DMS 273 (cell line): ENCODE measurements at regions not wholly inside any gene's neighbourhood (a gene's known extent, or its start where the extent isn't known, plus 50 kb on each side); places are given as distances from the start of the nearest gene placed in this dataset.
"Not testable (repeated sequence)": the region's sequence is repeated elsewhere in the genome, so short reads cannot be mapped to it uniquely, and the experiment has no call there.

Experiments
- DNase-seq: peaks from one replicate; lab custom pipeline; 2025; ENCODE audit not compliant: unreplicated experiment; lab: John Stamatoyannopoulos, UW

GRCh38 chr9:100639854-100640253, 62.0 kb downstream of the CAVIN4 start:
- peak; percentile 60 for DNase-seq

- DNase-seq = no peak
Measured at GRCh38 chr9:100640447-100641050, 62.7 kb downstream of the CAVIN4 start.

DNA sequence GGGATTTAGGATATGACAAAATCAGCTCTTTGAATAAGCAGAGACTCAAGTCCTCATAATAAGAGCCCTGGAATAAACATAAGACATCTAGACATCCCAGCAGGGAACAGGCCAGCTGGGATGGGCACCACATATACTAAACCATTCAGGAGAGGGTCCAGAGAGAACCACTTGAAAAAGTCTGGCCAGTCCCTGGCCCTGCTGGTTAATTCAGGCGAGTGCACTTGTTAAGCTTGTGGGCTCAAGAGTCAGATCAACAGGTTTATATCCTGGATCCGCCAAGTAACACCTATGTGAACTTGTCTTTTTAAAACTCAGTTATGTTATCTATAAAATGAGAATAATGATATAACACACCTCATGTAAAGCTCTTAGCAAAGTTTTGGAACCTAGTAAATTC, 63.3 kb downstream of the CAVIN4 start:
- peak; percentile 3 for DNase-seq

GRCh38 chr9:100652850-100653249, 75.0 kb downstream of the CAVIN4 start:
- DNase-seq = peak; percentile 38

DNA sequence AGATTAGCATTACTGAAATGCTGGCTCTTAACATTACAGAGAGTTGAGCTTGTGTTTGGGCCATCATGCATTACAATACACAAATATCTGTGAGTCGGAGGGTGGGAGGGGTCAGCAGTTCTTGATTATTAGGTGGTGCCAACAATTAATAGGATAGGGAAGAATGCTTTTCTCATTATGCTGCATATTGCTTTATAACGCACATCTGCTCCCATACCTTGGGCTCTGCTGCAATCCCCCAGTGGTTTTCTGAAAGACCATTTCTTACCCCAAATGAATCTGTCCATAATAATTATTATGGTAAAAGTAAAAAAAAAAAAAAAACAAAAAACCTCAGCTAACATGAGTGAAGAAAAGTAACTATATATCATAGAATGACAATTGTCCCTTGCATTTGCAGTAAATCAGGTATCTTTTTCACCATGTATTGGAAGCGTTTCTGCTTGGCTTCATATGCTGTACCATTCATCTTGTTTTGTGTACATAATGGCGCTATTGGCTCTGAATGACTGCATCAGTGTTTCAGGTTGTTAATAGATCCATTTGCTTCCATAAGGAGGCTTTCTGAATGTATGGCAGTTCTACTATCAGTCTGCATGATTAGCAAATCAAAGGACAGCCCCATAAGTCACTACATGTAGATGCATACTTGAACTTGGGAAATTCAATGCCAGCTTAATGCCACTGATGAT, 75.9 kb downstream of the CAVIN4 start:
- no peak for DNase-seq

DNA sequence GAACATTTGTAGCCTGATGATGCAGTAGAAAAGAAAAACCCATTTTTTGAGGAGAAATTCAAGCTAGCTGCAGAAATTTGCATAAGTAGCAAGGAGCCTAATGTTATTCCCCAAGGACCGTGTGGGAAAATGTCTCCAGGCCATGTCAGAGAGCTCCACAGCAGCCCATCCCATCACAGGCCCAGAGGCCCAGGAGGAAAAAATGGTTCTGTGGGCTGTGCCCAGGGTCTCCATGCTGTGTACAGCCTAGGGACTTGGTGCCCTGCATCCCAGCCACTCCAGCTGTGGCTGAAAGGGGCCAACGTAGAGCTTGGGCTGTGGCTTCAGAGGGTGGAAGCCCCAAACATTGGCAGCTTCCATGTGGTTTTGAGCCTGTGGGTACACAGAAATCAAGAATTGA, 79.0 kb downstream of the CAVIN4 start:
- not testable (repeated sequence) for DNase-seq

GRCh38 chr9:100661668-100662067, 83.8 kb downstream of the CAVIN4 start:
- no peak for DNase-seq

DNA sequence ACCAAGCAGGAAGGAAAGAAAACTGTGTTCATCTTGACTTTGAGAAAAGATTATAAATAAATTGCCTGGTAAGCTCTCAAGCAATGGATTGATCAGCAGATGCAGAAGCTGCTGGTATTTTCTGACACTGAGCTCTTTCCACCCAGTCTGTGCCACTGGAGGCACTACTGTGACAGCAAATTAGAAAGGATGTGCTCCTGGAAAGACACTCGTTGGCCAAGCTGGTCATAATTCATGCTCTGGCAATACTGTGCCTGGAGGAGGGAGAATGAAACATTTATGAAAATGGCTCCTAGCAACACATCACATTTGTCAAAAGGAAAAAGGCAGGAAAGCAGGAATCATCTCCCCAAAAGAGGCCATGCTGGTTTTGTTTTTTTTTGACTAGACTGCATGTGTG, 84.2 kb downstream of the CAVIN4 start:
- no peak for DNase-seq

DNA sequence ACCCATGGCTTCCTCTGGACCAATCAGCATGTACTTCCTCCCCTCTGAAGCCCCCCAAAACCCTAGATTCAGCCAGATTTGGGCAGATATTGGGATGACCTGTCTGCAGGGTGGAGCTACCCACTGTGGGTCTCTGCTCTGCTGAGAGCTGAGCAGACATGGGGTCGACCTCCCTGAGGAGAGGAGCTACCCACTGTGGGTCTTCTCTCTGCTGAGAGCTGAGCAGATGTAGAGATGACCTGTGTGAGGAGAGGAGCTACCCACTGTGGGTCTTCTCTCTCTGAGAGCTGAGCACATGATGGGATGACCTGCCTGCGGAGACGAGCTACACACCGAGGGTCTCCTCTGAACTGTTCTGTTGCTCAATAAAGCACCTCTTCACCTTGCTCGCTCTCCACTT, 89.6 kb downstream of the CAVIN4 start:
- no peak for DNase-seq

GRCh38 chr9:100668024-100668423, 90.1 kb downstream of the CAVIN4 start:
- DNase-seq = no peak

GRCh38 chr9:100669968-100670367, 92.1 kb downstream of the CAVIN4 start:
- DNase-seq = no peak

DNA sequence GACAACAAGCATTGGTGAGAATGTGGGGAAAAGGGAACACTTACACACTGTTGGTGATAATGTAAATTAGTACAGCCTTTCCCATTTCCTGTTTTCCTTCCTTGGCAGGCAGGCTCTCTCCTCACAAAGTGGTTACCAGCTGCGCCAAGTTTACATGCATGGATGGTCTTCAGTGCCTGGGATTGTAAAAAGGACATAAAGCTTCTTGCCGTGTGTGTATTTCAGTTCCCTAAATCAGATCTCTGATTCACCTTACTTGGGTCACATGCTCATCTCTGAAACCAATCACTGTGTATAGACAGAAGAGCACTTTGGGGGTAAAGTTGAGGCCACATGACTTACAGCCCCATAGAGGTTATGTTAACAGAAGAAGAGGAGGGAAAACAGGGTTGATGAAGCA, 92.8 kb downstream of the CAVIN4 start:
- peak; percentile 72 for DNase-seq

- no peak for DNase-seq
Measured at GRCh38 chr9:100671898-100672297, 94.0 kb downstream of the CAVIN4 start.

- peak; percentile 41 for DNase-seq
Measured at GRCh38 chr9:100673249-100673648, 95.4 kb downstream of the CAVIN4 start.

DNA sequence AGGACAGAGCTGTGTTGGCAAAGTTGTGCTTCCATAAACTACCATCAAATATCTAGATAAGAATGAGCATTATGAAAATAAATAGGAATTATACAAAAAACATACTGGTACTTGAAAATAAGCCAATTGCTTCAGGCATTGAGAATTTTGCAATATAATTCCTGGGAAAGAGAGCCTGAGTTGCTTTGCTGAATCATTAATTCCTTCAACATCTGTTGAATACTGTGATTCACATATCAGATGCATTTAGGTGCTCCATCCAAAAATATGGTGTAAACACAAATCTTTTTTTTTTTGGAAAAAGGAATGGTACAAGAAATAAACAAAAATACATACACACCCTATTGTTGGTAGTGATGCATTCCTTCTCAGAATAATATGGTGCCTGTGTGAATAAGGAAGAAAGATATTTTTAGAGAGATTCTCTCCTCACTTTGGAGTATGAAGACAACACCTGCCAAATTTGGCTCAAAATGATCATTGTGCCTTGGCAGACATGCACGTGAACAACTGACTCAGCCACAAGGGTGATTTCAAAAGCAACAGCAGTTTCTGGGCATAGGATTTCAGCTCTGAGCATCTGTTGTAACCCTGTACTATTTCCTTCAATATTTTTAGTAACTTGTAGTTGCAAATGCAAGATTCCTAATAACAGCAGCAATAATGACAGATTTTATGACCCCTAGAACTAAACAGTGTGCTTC, 96.7 kb downstream of the CAVIN4 start:
- peak; percentile 88 for DNase-seq

- DNase-seq = no peak
Measured at GRCh38 chr9:100679834-100680233, 102.0 kb downstream of the CAVIN4 start.

DNA sequence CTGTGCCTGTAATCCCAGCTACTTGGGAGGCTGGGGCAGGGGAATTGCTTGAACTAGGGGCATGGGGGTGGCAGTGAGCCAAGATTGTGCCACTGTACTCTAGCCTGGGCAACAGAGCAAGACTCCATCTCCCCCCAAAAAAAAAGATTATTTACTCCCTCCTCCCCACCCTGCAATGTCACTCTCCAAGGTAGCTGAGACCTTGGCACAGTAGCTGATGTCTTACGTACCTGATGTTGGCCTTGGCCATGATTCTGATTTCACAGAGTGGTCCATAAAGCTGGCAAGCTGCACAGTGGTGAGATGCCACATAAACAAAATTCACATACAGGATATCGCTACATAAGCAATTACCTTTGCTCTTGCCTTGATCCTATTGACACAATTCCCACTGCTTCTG, 108.5 kb downstream of the CAVIN4 start:
- DNase-seq = no peak

- no peak for DNase-seq
Measured at GRCh38 chr9:100689635-100690034, 111.8 kb downstream of the CAVIN4 start.

- DNase-seq = no peak
Measured at GRCh38 chr9:100690438-100690837, 112.6 kb downstream of the CAVIN4 start.

DNA sequence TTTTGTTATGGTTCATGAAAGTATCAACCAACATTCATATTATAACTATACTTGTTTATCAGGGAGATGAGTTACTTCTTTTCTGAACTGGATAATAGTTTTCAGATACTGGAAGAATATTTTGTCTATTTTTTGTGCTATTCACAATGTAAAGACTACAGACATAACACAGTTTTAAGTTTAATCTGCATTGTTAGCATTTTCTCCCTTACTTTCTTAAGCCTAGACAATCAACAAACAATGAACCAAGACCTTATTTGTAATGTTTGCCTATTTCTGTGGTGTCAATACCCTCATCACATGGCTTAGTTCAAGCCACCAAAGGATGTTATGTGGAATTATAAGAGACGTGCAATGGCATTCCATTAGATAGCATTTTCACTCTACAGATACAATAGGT, 119.5 kb downstream of the CAVIN4 start:
- no peak for DNase-seq

DNA sequence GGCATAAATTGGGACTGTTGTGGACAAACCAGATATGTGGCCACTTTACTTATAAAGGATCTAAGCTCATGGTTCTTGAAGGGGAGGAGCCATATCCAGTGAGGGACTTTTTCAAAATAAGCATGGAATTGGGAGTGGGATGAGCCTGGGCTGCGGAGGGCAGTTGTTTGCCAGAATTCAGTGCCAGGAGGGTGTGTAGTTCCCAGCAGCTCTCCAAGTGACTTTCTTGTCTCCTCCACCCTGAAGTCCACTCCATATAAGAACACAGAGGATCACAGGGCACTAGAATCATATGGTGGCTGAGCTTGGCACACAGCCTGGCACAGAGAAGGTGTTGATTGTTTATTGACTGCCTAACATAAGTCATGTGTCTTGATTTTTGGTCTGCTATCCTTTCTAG, 121.1 kb downstream of the CAVIN4 start:
- peak; percentile 21 for DNase-seq

DNA sequence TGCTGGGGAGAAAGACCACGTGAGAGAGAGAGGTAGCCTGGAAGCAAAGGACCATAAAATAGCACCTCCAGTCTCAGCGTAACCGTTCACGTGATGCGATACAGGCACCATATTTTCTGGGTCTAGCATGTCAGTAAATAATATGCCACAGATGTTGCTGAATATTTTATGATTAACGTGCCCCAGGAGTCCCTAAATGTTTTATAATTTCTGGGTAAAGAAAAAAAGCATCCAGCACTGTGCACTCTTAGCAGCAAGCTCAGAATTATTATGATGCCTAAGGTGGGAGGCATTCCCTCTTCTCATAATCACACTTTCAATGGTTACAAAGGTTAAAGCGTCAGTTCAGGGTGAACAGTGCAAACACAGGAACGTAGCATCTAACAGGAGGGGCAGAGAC, 121.8 kb downstream of the CAVIN4 start:
- DNase-seq = peak; percentile 21
